Mesendoderm (in vitro differentiated cells): ENCODE measurements at regions not wholly inside any gene's neighbourhood (a gene's known extent, or its start where the extent isn't known, plus 50 kb on each side); places are given as distances from the start of the nearest gene placed in this dataset.

ENCODE experiments used
- DNase-seq: peaks from one replicate; pipeline ENCODE4 v3.0.0; 2013
- H2AK5ac ChIP-seq: 2 replicates; pipeline ENCODE4 v1.6.1; 2013; ENCODE audit warnings: low read length, inconsistent platforms
- H2BK120ac ChIP-seq: 2 replicates; pipeline ENCODE4 v1.6.1; 2013; ENCODE audit warnings: low read depth, mild to moderate bottlenecking, low read length, moderate library complexity, mixed read lengths
- H2BK15ac ChIP-seq: replicated peaks from 2 replicates; pipeline ENCODE4 v1.6.1; 2013; ENCODE audit warnings: low read depth, mild to moderate bottlenecking, moderate library complexity
- H2BK5ac ChIP-seq: 2 replicates; pipeline ENCODE4 v1.6.1; 2013; ENCODE audit warnings: low read length, inconsistent platforms
- H3K18ac ChIP-seq: 2 replicates; pipeline ENCODE4 v1.6.1; 2013; ENCODE audit warnings: mild to moderate bottlenecking, low read length, mixed read lengths
- H3K23ac ChIP-seq: one replicate; pipeline ENCODE4 v1.6.1; 2013; ENCODE audit warnings: low read length
- H3K27ac ChIP-seq: 2 replicates; pipeline ENCODE4 v1.5.1; 2013; ENCODE audit warnings: low read depth, mild to moderate bottlenecking, inconsistent platforms, low read length, moderate library complexity
- H3K27me3 ChIP-seq: 2 replicates; pipeline ENCODE4 v1.6.1; 2013; ENCODE audit warnings: low read length, control low read depth, mild to moderate bottlenecking, inconsistent platforms; ENCODE audit not compliant: insufficient read depth, poor library complexity
- H3K36me3 ChIP-seq: 2 replicates; pipeline ENCODE4 v1.6.1; 2013; ENCODE audit warnings: low read length, inconsistent platforms; ENCODE audit not compliant: control insufficient read depth, insufficient read depth
- H3K4ac ChIP-seq: one replicate; pipeline ENCODE4 v1.6.1; 2013; ENCODE audit warnings: low read depth, mild to moderate bottlenecking, low read length, moderate library complexity
- H3K4me1 ChIP-seq: 2 replicates; pipeline ENCODE4 v1.6.1; 2013; ENCODE audit warnings: low read depth, low read length, inconsistent platforms; ENCODE audit not compliant: control insufficient read depth
- H3K4me2 ChIP-seq: 2 replicates; pipeline ENCODE4 v1.6.1; 2013; ENCODE audit warnings: low read length
- H3K4me3 ChIP-seq: 2 replicates; pipeline ENCODE4 v1.5.1; 2013; ENCODE audit warnings: mild to moderate bottlenecking, low read length
- H3K56ac ChIP-seq: one replicate; pipeline ENCODE4 v1.6.1; 2013; ENCODE audit warnings: low read length
- H3K79me1 ChIP-seq: 2 replicates; pipeline ENCODE4 v1.6.1; 2013; ENCODE audit warnings: low read length, inconsistent platforms
- H3K79me2 ChIP-seq: 2 replicates; pipeline ENCODE4 v1.6.1; 2013; ENCODE audit warnings: mild to moderate bottlenecking, low read length; ENCODE audit not compliant: control insufficient read depth, insufficient read depth
- H3K9ac ChIP-seq: 2 replicates; pipeline ENCODE4 v1.6.1; 2013; ENCODE audit warnings: low read length, inconsistent platforms
- H4K5ac ChIP-seq: one replicate; pipeline ENCODE4 v1.6.1; 2013; ENCODE audit warnings: low read length
- H4K8ac ChIP-seq: one replicate; pipeline ENCODE4 v1.6.1; 2013; ENCODE audit warnings: low read depth, mild to moderate bottlenecking, control low read depth, low read length, moderate library complexity
- WGBS: extraction: QIAGEN DNeasy Blood & Tissue Kit; methylation state at CpG from one replicate; pipeline ENCODE4 v1.1.7; 2013; ENCODE audit warnings: low lambda C conversion rate, missing lambda C conversion rate; ENCODE audit not compliant: insufficient coverage; ENCODE audit errors: extremely low coverage; 5-methylcytosine and 5-hydroxymethylcytosine counted together

DNA sequence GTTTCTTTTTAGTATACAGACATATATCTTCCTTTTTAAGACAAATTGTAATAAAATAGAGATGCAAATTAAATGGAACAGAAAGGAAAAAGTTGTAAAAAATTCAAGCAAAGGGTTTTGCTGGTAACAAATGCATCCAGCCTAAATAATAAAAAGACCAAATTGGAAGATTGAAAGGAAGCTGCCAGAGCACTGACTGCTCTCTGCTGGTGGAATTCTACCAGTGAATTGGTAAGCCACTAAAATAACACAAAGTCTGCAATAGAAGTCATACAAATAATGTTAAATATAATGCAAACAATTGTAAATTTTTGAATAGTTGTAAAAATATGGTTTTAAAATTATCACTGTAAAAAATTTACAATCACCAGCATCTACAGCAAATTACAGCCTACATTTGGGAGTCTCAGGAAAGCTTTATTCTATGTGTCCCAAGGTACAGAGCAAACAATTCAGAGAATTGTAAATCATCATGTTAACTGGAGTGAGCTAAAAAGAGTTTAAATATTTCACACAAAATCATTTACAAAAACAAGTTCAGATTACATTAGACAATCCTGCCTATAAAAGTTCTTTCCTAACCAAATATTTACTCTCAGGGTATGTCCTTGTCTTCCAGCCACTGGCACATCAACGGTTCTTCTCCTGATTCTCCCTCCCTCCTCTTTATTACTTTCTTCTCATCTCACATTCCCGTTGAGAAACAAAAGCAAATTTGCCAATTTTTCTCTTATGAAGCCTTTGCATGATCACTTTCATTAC, 1322.5 kb downstream of the PCDH7 start:
- Histone ChIP-seq H2BK5ac (no peak overlapping the region), H3K56ac (no peak overlapping the region), H3K23ac (no peak overlapping the region), H2AK5ac (no peak overlapping the region), H3K4me3 (no peak overlapping the region), H3K36me3 (no peaks in the 10 kb centered on the region), H3K9ac (no peak overlapping the region), H3K27me3 (no peaks in the 10 kb centered on the region), H3K4ac (no peak overlapping the region), H3K79me2 (no peaks in the 10 kb centered on the region), H4K5ac (no peak overlapping the region), H3K18ac (no peak overlapping the region), H3K27ac (no peak overlapping the region), H3K79me1 (no peaks in the 10 kb centered on the region), H2BK120ac (no peak overlapping the region), H2BK15ac (no peak overlapping the region), H4K8ac (no peak overlapping the region), H3K4me2 (no peak overlapping the region), H3K4me1 (no peaks in the 10 kb centered on the region)
- no peak for DNase-seq
- WGBS, result no CpG with 5 or more reads among the region's 2 CpGs

DNA sequence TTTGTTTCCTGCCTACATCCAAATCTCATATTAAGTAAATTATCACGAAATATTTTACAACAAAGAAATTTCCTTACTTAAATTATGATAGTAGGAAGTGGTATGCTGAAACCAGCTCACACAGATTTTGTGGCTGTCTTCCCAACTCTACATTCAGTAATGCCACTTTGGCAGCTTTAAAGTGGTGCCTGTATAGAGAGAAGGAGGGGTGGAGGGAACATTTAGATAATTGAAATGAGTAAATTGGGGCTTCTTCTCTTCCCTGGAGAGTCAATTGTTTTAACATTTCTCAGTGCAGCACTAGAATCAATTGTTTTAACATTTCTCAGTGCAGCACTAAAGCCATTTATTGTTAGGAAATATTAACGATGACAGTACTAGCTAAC, 1323.1 kb downstream of the PCDH7 start:
- H3K18ac ChIP-seq, result no peak overlapping the region
- no peak overlapping the region for H2BK120ac ChIP-seq
- no peak for DNase-seq
- no peaks in the 10 kb centered on the region for H3K4me1 ChIP-seq
- no peaks in the 10 kb centered on the region for H3K79me1 ChIP-seq
- H3K4ac ChIP-seq, result no peak overlapping the region
- no peak overlapping the region for H4K5ac ChIP-seq
- no peaks in the 10 kb centered on the region for H3K79me2 ChIP-seq
- no peak overlapping the region for H3K27ac ChIP-seq
- no peak overlapping the region for H4K8ac ChIP-seq
- H2BK5ac ChIP-seq, result no peak overlapping the region
- no peaks in the 10 kb centered on the region for H3K36me3 ChIP-seq
- no peaks in the 10 kb centered on the region for H3K27me3 ChIP-seq
- no peak overlapping the region for H3K4me3 ChIP-seq
- H3K4me2 ChIP-seq, result no peak overlapping the region
- no peak overlapping the region for H2BK15ac ChIP-seq
- no peak overlapping the region for H2AK5ac ChIP-seq
- no peak overlapping the region for H3K56ac ChIP-seq
- no peak overlapping the region for H3K23ac ChIP-seq
- no peak overlapping the region for H3K9ac ChIP-seq
- no CpG with 5 or more reads among the region's 2 CpGs for WGBS

DNA sequence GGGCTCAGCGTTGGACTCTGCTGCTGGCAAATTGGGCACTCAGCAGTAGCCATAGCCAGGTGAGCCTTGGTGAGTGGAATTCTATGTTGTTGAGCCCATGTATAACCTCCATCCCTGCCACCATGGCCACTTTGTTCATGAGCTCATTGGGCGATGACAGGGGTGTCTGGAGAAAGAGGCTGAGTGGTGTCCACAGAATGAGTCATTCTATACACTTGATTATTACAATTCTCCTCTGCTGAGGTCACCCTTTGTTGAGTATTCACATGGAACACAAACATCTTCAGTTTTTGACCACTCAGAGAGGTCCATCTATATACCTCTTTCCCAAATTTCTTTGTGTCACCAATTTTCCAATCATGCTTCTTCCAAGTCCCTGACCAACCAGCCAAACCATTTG, 1341.7 kb downstream of the PCDH7 start:
- no CpG with 5 or more reads among the region's 2 CpGs for WGBS
- no peak overlapping the region for H3K23ac ChIP-seq

DNA sequence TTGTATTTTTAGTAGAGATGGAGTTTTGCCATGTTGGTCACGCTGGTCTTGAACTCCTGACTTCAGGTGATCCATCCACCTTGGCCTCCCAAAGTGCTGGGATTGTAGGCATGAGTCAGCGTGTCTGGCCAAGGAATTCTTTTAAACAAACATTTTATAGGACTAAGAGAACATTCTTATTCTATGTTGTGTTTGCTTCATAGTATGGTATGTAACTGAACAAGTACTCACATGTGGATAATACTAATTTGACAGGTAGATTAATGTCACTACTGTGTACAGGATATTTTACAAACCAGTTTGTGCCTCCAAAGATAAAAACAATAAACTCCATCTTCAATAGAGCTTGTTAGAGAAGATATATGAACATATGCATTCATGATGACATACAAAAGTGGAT, 1353.4 kb downstream of the PCDH7 start:
- no CpG with 5 or more reads among the region's 2 CpGs for WGBS
- Histone ChIP-seq H3K79me1 (no peaks in the 10 kb centered on the region), H3K4me1 (no peaks in the 10 kb centered on the region), H3K4me3 (no peak overlapping the region), H3K4ac (no peak overlapping the region), H3K23ac (no peak overlapping the region), H3K27me3 (no peaks in the 10 kb centered on the region), H3K56ac (no peak overlapping the region), H2AK5ac (no peak overlapping the region), H2BK120ac (no peak overlapping the region), H2BK5ac (no peak overlapping the region), H3K4me2 (no peak overlapping the region), H3K79me2 (no peaks in the 10 kb centered on the region), H3K27ac (no peak overlapping the region), H3K18ac (no peak overlapping the region), H4K8ac (no peak overlapping the region), H2BK15ac (no peak overlapping the region), H3K9ac (no peak overlapping the region), H4K5ac (no peak overlapping the region), H3K36me3 (no peaks in the 10 kb centered on the region)
- DNase-seq, result no peak

More for the DNA sequence above, 1341.7 kb downstream of the PCDH7 start:
- Histone ChIP-seq H3K27ac (no peak overlapping the region), H3K79me1 (no peaks in the 10 kb centered on the region), H2AK5ac (no peak overlapping the region), H3K36me3 (no peaks in the 10 kb centered on the region), H2BK15ac (no peak overlapping the region), H3K4me1 (no peaks in the 10 kb centered on the region), H3K56ac (no peak overlapping the region), H2BK120ac (no peak overlapping the region), H2BK5ac (no peak overlapping the region), H3K4me2 (no peak overlapping the region), H4K5ac (no peak overlapping the region), H3K4ac (no peak overlapping the region), H3K79me2 (no peaks in the 10 kb centered on the region), H3K9ac (no peak overlapping the region), H3K27me3 (no peaks in the 10 kb centered on the region), H4K8ac (no peak overlapping the region), H3K18ac (no peak overlapping the region), H3K4me3 (no peak overlapping the region)
- DNase-seq, result no peak

DNA sequence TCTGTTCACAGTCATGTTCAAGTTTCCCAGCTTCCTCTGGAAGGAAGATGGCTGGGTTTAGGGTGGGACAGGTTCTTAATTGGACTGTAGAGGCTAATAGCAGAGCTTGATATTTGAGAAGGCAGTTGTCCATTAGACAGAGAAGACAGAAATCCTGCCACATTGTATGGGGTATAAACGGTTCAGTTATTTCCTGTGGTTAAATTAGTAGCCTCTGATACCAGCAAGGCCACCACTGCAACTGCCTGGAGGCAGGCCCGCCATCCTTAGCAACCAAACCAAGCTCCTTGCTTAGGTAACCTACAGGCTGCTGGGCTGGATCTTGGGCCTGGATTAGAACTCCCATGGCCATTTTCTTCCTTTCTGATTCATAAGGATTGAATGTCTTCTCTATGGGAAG, 1367.0 kb downstream of the PCDH7 start:
- no peak overlapping the region for H2BK15ac ChIP-seq
- H3K79me2 ChIP-seq, result no peaks in the 10 kb centered on the region
- H3K36me3 ChIP-seq, result no peaks in the 10 kb centered on the region
- H4K5ac ChIP-seq, result no peak overlapping the region
- DNase-seq, result no peak
- H3K18ac ChIP-seq, result no peak overlapping the region
- H3K4me2 ChIP-seq, result no peak overlapping the region
- H3K56ac ChIP-seq, result no peak overlapping the region
- WGBS, result no CpG with 5 or more reads among the region's 2 CpGs
- no peak overlapping the region for H2BK120ac ChIP-seq
- no peak overlapping the region for H4K8ac ChIP-seq
- H3K27me3 ChIP-seq, result no peaks in the 10 kb centered on the region
- H3K23ac ChIP-seq, result no peak overlapping the region
- H3K4me1 ChIP-seq, result no peaks in the 10 kb centered on the region
- H3K9ac ChIP-seq, result no peak overlapping the region
- H3K4ac ChIP-seq, result no peak overlapping the region
- H2AK5ac ChIP-seq, result no peak overlapping the region
- H3K27ac ChIP-seq, result no peak overlapping the region
- no peak overlapping the region for H2BK5ac ChIP-seq
- H3K4me3 ChIP-seq, result no peak overlapping the region
- H3K79me1 ChIP-seq, result no peaks in the 10 kb centered on the region

DNA sequence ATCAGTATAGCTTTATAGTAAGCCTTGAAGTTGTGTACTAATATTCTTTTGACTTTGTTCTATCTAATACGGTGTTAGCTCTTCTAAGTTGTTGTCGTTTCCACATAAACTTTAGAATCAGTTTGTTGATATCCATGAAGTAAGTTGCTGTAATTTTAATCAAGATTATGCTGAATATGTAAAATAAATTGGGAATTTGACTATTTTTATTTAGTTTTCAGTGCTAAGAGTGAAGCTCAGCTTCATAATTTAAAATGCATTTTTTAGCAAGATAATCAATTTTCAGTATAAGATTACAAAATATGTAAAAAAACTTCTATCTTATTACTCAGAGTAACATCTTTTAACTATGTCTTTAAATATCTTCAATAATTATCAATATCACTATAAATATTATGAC, 1374.8 kb downstream of the PCDH7 start:
- Histone ChIP-seq H3K79me1 (no peaks in the 10 kb centered on the region), H3K4me2 (no peak overlapping the region)
- WGBS, result no CpG with 5 or more reads among the region's 2 CpGs

More for the DNA sequence above, 1374.8 kb downstream of the PCDH7 start:
- no peaks in the 10 kb centered on the region for H3K4me1 ChIP-seq
- H3K4ac ChIP-seq, result no peak overlapping the region
- H4K5ac ChIP-seq, result no peak overlapping the region
- no peak overlapping the region for H3K23ac ChIP-seq
- H2BK120ac ChIP-seq, result no peak overlapping the region
- no peak for DNase-seq
- no peak overlapping the region for H3K18ac ChIP-seq
- H3K27me3 ChIP-seq, result no peaks in the 10 kb centered on the region
- H3K56ac ChIP-seq, result no peak overlapping the region
- H2BK5ac ChIP-seq, result no peak overlapping the region
- no peak overlapping the region for H3K27ac ChIP-seq
- no peak overlapping the region for H3K4me3 ChIP-seq
- no peaks in the 10 kb centered on the region for H3K36me3 ChIP-seq
- H3K79me2 ChIP-seq, result no peaks in the 10 kb centered on the region
- no peak overlapping the region for H4K8ac ChIP-seq
- H2BK15ac ChIP-seq, result no peak overlapping the region
- H3K9ac ChIP-seq, result no peak overlapping the region
- H2AK5ac ChIP-seq, result no peak overlapping the region
